ENCODE measurements at regions not wholly inside any gene's neighbourhood (a gene's known extent, or its start where the extent isn't known, plus 50 kb on each side); places are given as distances from the start of the nearest gene placed in this dataset.

DNA sequence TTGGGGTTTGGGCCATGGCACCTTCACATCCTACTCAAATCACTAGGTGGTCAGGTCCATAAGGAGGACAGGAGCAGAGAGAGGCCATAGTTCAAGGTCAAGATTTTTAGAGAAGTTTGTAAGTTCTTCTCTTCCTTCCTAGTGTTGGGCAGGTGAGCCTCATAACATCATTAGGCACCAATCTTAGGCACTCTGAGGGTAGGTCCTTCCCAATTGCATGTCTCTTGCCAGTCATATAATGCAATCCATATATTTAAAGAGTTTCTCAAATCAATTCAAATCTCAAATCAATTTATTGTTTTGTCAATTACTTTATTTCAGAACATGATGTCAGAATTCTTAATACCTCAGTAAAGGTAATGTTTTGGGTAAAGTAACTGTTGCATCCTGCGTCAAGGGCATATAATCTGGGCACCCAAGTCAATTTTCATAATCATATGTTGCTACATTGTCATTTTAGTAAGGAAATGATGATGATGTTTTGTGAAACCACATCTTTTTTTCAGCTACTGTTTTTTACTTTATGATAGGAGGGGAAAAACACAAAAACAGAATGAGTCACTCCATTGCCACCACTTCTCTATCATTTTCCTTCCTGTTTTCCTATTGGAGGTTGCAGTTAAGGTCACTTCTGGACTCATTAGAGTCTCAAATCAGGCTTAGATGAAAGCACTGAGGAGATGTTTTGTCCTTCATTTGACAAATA is 122.7 kb downstream of the UCHL5 start:
- no peak overlapping the region for H2AFZ ChIP-seq (ENCODE audit: low read depth, low read length)
- H3K36me3 ChIP-seq (ENCODE audit: control insufficient read depth, insufficient read depth, low read length), result no peaks in the 10 kb centered on the region
- H3K27ac ChIP-seq (ENCODE audit: extremely low read depth, low read depth, low read length), result no peak overlapping the region
- intact Hi-C loops (cut with micrococcal nuclease) (no loop called here), in situ Hi-C loops (cut with MboI) (no loop called here)
- ChIA-PET CTCF (ENCODE audit: low intra/inter-chr PET ratio) (no interaction called here), POLR2A (no interaction called here)
- H3K4me2 ChIP-seq (ENCODE audit: insufficient read depth, low read length), result no peak overlapping the region
- H3K9me1 ChIP-seq (ENCODE audit: control insufficient read depth, insufficient read depth, low read length), result no peaks in the 10 kb centered on the region
- H3K79me2 ChIP-seq (ENCODE audit: control insufficient read depth, insufficient read depth, low read length), result no peaks in the 10 kb centered on the region
- ATAC-seq, result no peak
- H3K9me3 ChIP-seq (replicated peaks; ENCODE audit: control insufficient read depth, insufficient read depth, low read depth, low read length), result no peaks in the 10 kb centered on the region
- no peak overlapping the region for H3K9ac ChIP-seq (ENCODE audit: insufficient read depth in 1 of 2, low read depth in 2 of 2, low read length in 2 of 2)
- H3K27me3 ChIP-seq (ENCODE audit: control insufficient read depth in 2 of 2, insufficient read depth in 2 of 2, low read length in 2 of 2), result no peaks in the 10 kb centered on the region
- no peak for FAIRE-seq
- H3K4me3 ChIP-seq, result no peak overlapping the region
- 0% methylated on average over 1 of the region's 1 CpG for WGBS (ENCODE audit: insufficient coverage, low coverage, missing lambda C conversion rate)
- H4K20me1 ChIP-seq (replicated peaks; ENCODE audit: control insufficient read depth, insufficient read depth, low read length), result no peaks in the 10 kb centered on the region
- H3K4me1 ChIP-seq (replicated peaks in 1 of 2; ENCODE audit: control insufficient read depth in 2 of 2, insufficient read depth in 2 of 2, low read length in 2 of 2), result no peaks in the 10 kb centered on the region
- TF ChIP-seq ZMIZ1 (IDR thresholded peaks at IDR 0.05; ENCODE audit: low read depth in 2 of 2, low read length in 2 of 2) (no peak), HNRNPL (IDR thresholded peaks at IDR 0.05; ENCODE audit: low read depth, low read length) (no peak), HDAC1 (IDR thresholded peaks at IDR 0.05) (no peak), CREB5 (CRISPR knock-in tag; IDR thresholded peaks at IDR 0.05) (no peak), SMARCB1 (IDR thresholded peaks at IDR 0.05; ENCODE audit: insufficient read length, low read depth) (no peak), BHLHE40 (IDR thresholded peaks at IDR 0.05; ENCODE audit: low read length) (no peak), DEAF1 (CRISPR knock-in tag; IDR thresholded peaks at IDR 0.05) (no peak), ZNF263 (CRISPR knock-in tag; IDR thresholded peaks at IDR 0.05; ENCODE audit: borderline replicate concordance) (no peak), MYNN (IDR thresholded peaks at IDR 0.05) (no peak), MYNN (CRISPR knock-in tag; IDR thresholded peaks at IDR 0.05) (no peak), ARID4B (CRISPR knock-in tag; IDR thresholded peaks at IDR 0.05) (no peak)
- no peak for DNase-seq (ENCODE audit: extremely low read depth in 1 of 4, low spot score in 3 of 4)
- BruUV-seq (replicated peaks), result no TSS peak

All from K562 (cell line).